ENCODE measurements at regions not wholly inside any gene's neighbourhood (a gene's known extent, or its start where the extent isn't known, plus 50 kb on each side); places are given as distances from the start of the nearest gene placed in this dataset.

- WGBS (ENCODE audit: insufficient coverage, insufficient read length), result no CpG with 5 or more reads among the region's 15 CpGs
- DNase-seq (ENCODE audit: low read depth, low spot score), result no peak
- H3K27me3 ChIP-seq (ENCODE audit: control insufficient read depth, insufficient read depth, low read length), result no peaks in the 10 kb centered on the region
- no peaks in the 10 kb centered on the region for H3K9me3 ChIP-seq (ENCODE audit: control insufficient read depth, insufficient read depth, low read length)
- no peak overlapping the region for H3K27ac ChIP-seq (ENCODE audit: low read length)
- H3K36me3 ChIP-seq (ENCODE audit: control insufficient read depth, insufficient read depth, low read length), result peaks cover 2% of the 10 kb centered on the region; the same call in 1 of the 2 replicates
- peaks cover 5% of the 10 kb centered on the region for H3K4me1 ChIP-seq (ENCODE audit: control insufficient read depth, insufficient read depth, low read length)
- H3K4me3 ChIP-seq (ENCODE audit: low read length), result no peak overlapping the region
Measured at GRCh38 chr17:77311371-77311981, 170.7 kb downstream of the SEC14L1 start.

GRCh38 chr17:77312061-77312701 lies 171.4 kb downstream of the SEC14L1 start:
- DNase-seq (ENCODE audit: low read depth, low spot score), result no peak
- Histone ChIP-seq H3K27ac (ENCODE audit: low read length) (no peak overlapping the region), H3K36me3 (ENCODE audit: control insufficient read depth, insufficient read depth, low read length) (peaks cover 2% of the 10 kb centered on the region; the same call in 1 of the 2 replicates), H3K4me3 (ENCODE audit: low read length) (no peak overlapping the region), H3K9me3 (ENCODE audit: control insufficient read depth, insufficient read depth, low read length) (no peaks in the 10 kb centered on the region), H3K27me3 (ENCODE audit: control insufficient read depth, insufficient read depth, low read length) (no peaks in the 10 kb centered on the region), H3K4me1 (ENCODE audit: control insufficient read depth, insufficient read depth, low read length) (peaks cover 7% of the 10 kb centered on the region)
- no CpG with 5 or more reads among the region's 18 CpGs for WGBS (ENCODE audit: insufficient coverage, insufficient read length)

GRCh38 chr17:77312786-77313599 lies 172.2 kb downstream of the SEC14L1 start:
- Histone ChIP-seq H3K27ac (ENCODE audit: low read length) (no peak overlapping the region), H3K4me3 (ENCODE audit: low read length) (no peak overlapping the region), H3K36me3 (ENCODE audit: control insufficient read depth, insufficient read depth, low read length) (peaks cover 2% of the 10 kb centered on the region; the same call in 1 of the 2 replicates), H3K4me1 (ENCODE audit: control insufficient read depth, insufficient read depth, low read length) (peaks cover 7% of the 10 kb centered on the region), H3K9me3 (ENCODE audit: control insufficient read depth, insufficient read depth, low read length) (no peaks in the 10 kb centered on the region), H3K27me3 (ENCODE audit: control insufficient read depth, insufficient read depth, low read length) (no peaks in the 10 kb centered on the region)
- WGBS (ENCODE audit: insufficient coverage, insufficient read length), result no CpG with 5 or more reads among the region's 23 CpGs
- DNase-seq (ENCODE audit: low read depth, low spot score), result no peak

GRCh38 chr17:77313831-77314230 lies 173.1 kb downstream of the SEC14L1 start:
- no peak for DNase-seq (ENCODE audit: low read depth, low spot score)
- no peak overlapping the region for H3K27ac ChIP-seq (ENCODE audit: low read length)
- H3K9me3 ChIP-seq (ENCODE audit: control insufficient read depth, insufficient read depth, low read length), result no peaks in the 10 kb centered on the region
- peaks cover 2% of the 10 kb centered on the region; the same call in 1 of the 2 replicates for H3K36me3 ChIP-seq (ENCODE audit: control insufficient read depth, insufficient read depth, low read length)
- no peak overlapping the region for H3K4me3 ChIP-seq (ENCODE audit: low read length)
- WGBS (ENCODE audit: insufficient coverage, insufficient read length), result no CpG with 5 or more reads among the region's 7 CpGs
- H3K27me3 ChIP-seq (ENCODE audit: control insufficient read depth, insufficient read depth, low read length), result no peaks in the 10 kb centered on the region
- H3K4me1 ChIP-seq (ENCODE audit: control insufficient read depth, insufficient read depth, low read length), result peaks cover 8% of the 10 kb centered on the region

GRCh38 chr17:77314601-77315000 lies 173.8 kb downstream of the SEC14L1 start:
- WGBS (ENCODE audit: insufficient coverage, insufficient read length), result no CpG with 5 or more reads among the region's 11 CpGs
- Histone ChIP-seq H3K36me3 (ENCODE audit: control insufficient read depth, insufficient read depth, low read length) (peaks cover 2% of the 10 kb centered on the region; the same call in 1 of the 2 replicates), H3K4me1 (ENCODE audit: control insufficient read depth, insufficient read depth, low read length) (peaks cover 10% of the 10 kb centered on the region), H3K4me3 (ENCODE audit: low read length) (no peak overlapping the region), H3K27ac (ENCODE audit: low read length) (no peak overlapping the region), H3K9me3 (ENCODE audit: control insufficient read depth, insufficient read depth, low read length) (no peaks in the 10 kb centered on the region), H3K27me3 (ENCODE audit: control insufficient read depth, insufficient read depth, low read length) (no peaks in the 10 kb centered on the region)
- no peak for DNase-seq (ENCODE audit: low read depth, low spot score)

- Histone ChIP-seq H3K27ac (ENCODE audit: low read length) (no peak overlapping the region), H3K4me3 (ENCODE audit: low read length) (no peak overlapping the region), H3K27me3 (ENCODE audit: control insufficient read depth, insufficient read depth, low read length) (no peaks in the 10 kb centered on the region), H3K36me3 (ENCODE audit: control insufficient read depth, insufficient read depth, low read length) (peaks cover 2% of the 10 kb centered on the region; the same call in 1 of the 2 replicates), H3K4me1 (ENCODE audit: control insufficient read depth, insufficient read depth, low read length) (peaks cover 10% of the 10 kb centered on the region), H3K9me3 (ENCODE audit: control insufficient read depth, insufficient read depth, low read length) (no peaks in the 10 kb centered on the region)
- DNase-seq (ENCODE audit: low read depth, low spot score), result no peak
- WGBS (ENCODE audit: insufficient coverage, insufficient read length), result no CpG with 5 or more reads among the region's 8 CpGs
Measured at GRCh38 chr17:77315010-77315409, 174.2 kb downstream of the SEC14L1 start.

GRCh38 chr17:77315551-77316190 lies 174.9 kb downstream of the SEC14L1 start:
- Histone ChIP-seq H3K9me3 (ENCODE audit: control insufficient read depth, insufficient read depth, low read length) (no peaks in the 10 kb centered on the region), H3K36me3 (ENCODE audit: control insufficient read depth, insufficient read depth, low read length) (peaks cover 2% of the 10 kb centered on the region; the same call in 1 of the 2 replicates), H3K4me1 (ENCODE audit: control insufficient read depth, insufficient read depth, low read length) (peaks cover 10% of the 10 kb centered on the region), H3K4me3 (ENCODE audit: low read length) (no peak overlapping the region), H3K27ac (ENCODE audit: low read length) (no peak overlapping the region), H3K27me3 (ENCODE audit: control insufficient read depth, insufficient read depth, low read length) (no peaks in the 10 kb centered on the region)
- no CpG with 5 or more reads among the region's 16 CpGs for WGBS (ENCODE audit: insufficient coverage, insufficient read length)
- no peak for DNase-seq (ENCODE audit: low read depth, low spot score)

- H3K4me1 ChIP-seq (ENCODE audit: control insufficient read depth, insufficient read depth, low read length), result peaks cover 10% of the 10 kb centered on the region
- H3K9me3 ChIP-seq (ENCODE audit: control insufficient read depth, insufficient read depth, low read length), result no peaks in the 10 kb centered on the region
- H3K36me3 ChIP-seq (ENCODE audit: control insufficient read depth, insufficient read depth, low read length), result peaks cover 2% of the 10 kb centered on the region; the same call in 1 of the 2 replicates
- H3K4me3 ChIP-seq (ENCODE audit: low read length), result no peak overlapping the region
- DNase-seq (ENCODE audit: low read depth, low spot score), result no peak
- WGBS (ENCODE audit: insufficient coverage, insufficient read length), result no CpG with 5 or more reads among the region's 14 CpGs
- no peaks in the 10 kb centered on the region for H3K27me3 ChIP-seq (ENCODE audit: control insufficient read depth, insufficient read depth, low read length)
- H3K27ac ChIP-seq (ENCODE audit: low read length), result no peak overlapping the region
Measured at GRCh38 chr17:77316191-77316641, 175.4 kb downstream of the SEC14L1 start.

- WGBS (ENCODE audit: insufficient coverage, insufficient read length), result no CpG with 5 or more reads among the region's 8 CpGs
- Histone ChIP-seq H3K27ac (ENCODE audit: low read length) (no peak overlapping the region), H3K9me3 (ENCODE audit: control insufficient read depth, insufficient read depth, low read length) (no peaks in the 10 kb centered on the region), H3K4me3 (ENCODE audit: low read length) (no peak overlapping the region), H3K27me3 (ENCODE audit: control insufficient read depth, insufficient read depth, low read length) (no peaks in the 10 kb centered on the region), H3K4me1 (ENCODE audit: control insufficient read depth, insufficient read depth, low read length) (peaks cover 10% of the 10 kb centered on the region), H3K36me3 (ENCODE audit: control insufficient read depth, insufficient read depth, low read length) (peaks cover under 1% of the 10 kb centered on the region; the same call in 1 of the 2 replicates)
- DNase-seq (ENCODE audit: low read depth, low spot score), result no peak
Measured at GRCh38 chr17:77316651-77317050, 175.9 kb downstream of the SEC14L1 start.

Measured in iPS DF 6.9 (cell line).